K562 (cell line): ENCODE measurements at regions not wholly inside any gene's neighbourhood (a gene's known extent, or its start where the extent isn't known, plus 50 kb on each side); places are given as distances from the start of the nearest gene placed in this dataset.
A peak's percentile ranks its signal among the peaks of the same experiment; 100 is the strongest.

Experiments
- ATAC-seq: fragments of 200-7000 bp; cut with Tn5 transposase; 3 replicates; pipeline ENCODE4 v1.9.1; 2020; ENCODE audit warnings: moderate library complexity
- BruUV-seq: library from RNA; stranded (reverse); fragments of 400-500 nt; replicated peaks from 2 replicates; lab custom pipeline; 2021; lab: Mats Ljungman, UMichigan
- CTCF ChIA-PET: fragments of 300-600 bp; formaldehyde crosslinking; extraction: SDS; loops from one replicate; lab custom pipeline; 2021; ENCODE audit warnings: low intra/inter-chr PET ratio; lab: Yijun Ruan, JAX
- POLR2A ChIA-PET: fragments of 300-600, 350-650 bp; sonication (Branson Sonifier 250); formaldehyde crosslinking; extraction: SDS; loops from one replicate; lab custom pipeline; 2021; ENCODE audit warnings: antibody characterized with exemption, inconsistent platforms; lab: Yijun Ruan, JAX
- DNase-seq, 4 experiments: peaks; one replicate each; pipeline versions ENCODE4 v3.0.0 to v3.0.0-alpha.2; 2011 to 2018; ENCODE audit warnings: low spot score in 3 of 4, mixed read lengths in 3 of 4; ENCODE audit errors: extremely low read depth in 1 of 4
- FAIRE-seq: peaks from 2 replicates; lab custom pipeline; 2011; peaks lifted over from hg19 to GRCh38; lab: Jason Lieb, UNC
- H2AFZ ChIP-seq: 2 replicates; pipeline ENCODE4 v1.6.0; 2011; ENCODE audit warnings: low read depth, low read length, control low read depth, inconsistent platforms
- H3K27ac ChIP-seq: fragments of 200-600 bp; 3 replicates; pipeline ENCODE4 v1.8.0; 2011; ENCODE audit warnings: low read depth, mild to moderate bottlenecking, control low read depth, inconsistent platforms, low read length, moderate library complexity, mixed read lengths; ENCODE audit errors: extremely low read depth
- H3K27me3 ChIP-seq, 2 experiments: fragments of 300-600 bp in 1 of 2; 2 replicates in 1 of 2; 3 replicates in 1 of 2; pipeline versions ENCODE4 v1.6.0 to v1.8.0; 2011; ENCODE audit warnings: inconsistent platforms in 2 of 2, low read length in 2 of 2, mild to moderate bottlenecking in 1 of 2, mixed read lengths in 1 of 2, moderate library complexity in 1 of 2; ENCODE audit not compliant: control insufficient read depth in 2 of 2, insufficient read depth in 2 of 2
- H3K36me3 ChIP-seq: fragments of 300-600 bp; 3 replicates; pipeline ENCODE4 v1.8.0; 2011; ENCODE audit warnings: mild to moderate bottlenecking, low read length, inconsistent platforms; ENCODE audit not compliant: control insufficient read depth, insufficient read depth
- H3K4me1 ChIP-seq, 2 experiments: fragments of 200-600 bp in 1 of 2; replicated peaks in 1 of 2; 2 replicates in 1 of 2; 3 replicates in 1 of 2; pipeline versions ENCODE4 v1.5.1 to v1.8.0; 2011; ENCODE audit warnings: inconsistent platforms in 2 of 2, low read length in 2 of 2, mild to moderate bottlenecking in 1 of 2, mixed read lengths in 1 of 2, moderate library complexity in 1 of 2; ENCODE audit not compliant: control insufficient read depth in 2 of 2, insufficient read depth in 2 of 2
- H3K4me2 ChIP-seq: 2 replicates; pipeline ENCODE4 v1.6.1; 2011; ENCODE audit warnings: low read length, control low read depth, inconsistent platforms, mixed read lengths; ENCODE audit not compliant: insufficient read depth
- H3K4me3 ChIP-seq: fragments of 200-600 bp; sonication (generic), shearing (Covaris generic); 2 replicates; pipeline ENCODE4 v1.5.1; 2016; ENCODE audit warnings: control low read depth, inconsistent platforms
- H3K79me2 ChIP-seq: fragments of 200-600 bp; 3 replicates; pipeline ENCODE4 v1.8.0; 2011; ENCODE audit warnings: low read length, inconsistent platforms; ENCODE audit not compliant: control insufficient read depth, insufficient read depth
- H3K9ac ChIP-seq, 2 experiments: 2 replicates each; pipeline versions ENCODE4 v1.6.0 to v1.6.1; 2011; ENCODE audit warnings: low read depth in 2 of 2, low read length in 2 of 2, control low read depth in 1 of 2, inconsistent platforms in 1 of 2, mild to moderate bottlenecking in 1 of 2, mixed read lengths in 1 of 2; ENCODE audit not compliant: insufficient read depth in 1 of 2
- H3K9me1 ChIP-seq: one replicate; pipeline ENCODE4 v1.6.0; 2011; ENCODE audit warnings: inconsistent platforms, mild to moderate bottlenecking, low read length, moderate library complexity; ENCODE audit not compliant: control insufficient read depth, insufficient read depth
- H3K9me3 ChIP-seq: replicated peaks from 2 replicates; pipeline ENCODE4 v1.5.1; 2011; ENCODE audit warnings: low read depth, low read length, inconsistent platforms; ENCODE audit not compliant: control insufficient read depth, insufficient read depth
- H4K20me1 ChIP-seq: replicated peaks from 2 replicates; pipeline ENCODE4 v1.6.1; 2011; ENCODE audit warnings: low read length, inconsistent platforms, mixed read lengths; ENCODE audit not compliant: control insufficient read depth, insufficient read depth
- ARID2 ChIP-seq: fragments of 450-650 bp; IDR thresholded peaks from 2 replicates; pipeline ENCODE4 v1.6.1; 2017; ENCODE audit warnings: antibody characterized with exemption, mild to moderate bottlenecking
- CTCF ChIP-seq, 3 experiments: IDR thresholded peaks in 2 of 3; conservative IDR thresholded peaks in 1 of 3; 2 replicates each; pipeline ENCODE4 v1.5.1; 2011 to 2012; ENCODE audit warnings: low read length in 3 of 3, mild to moderate bottlenecking in 3 of 3, control low read depth in 2 of 3, improper control_type of control experiment in 1 of 3, inconsistent platforms in 1 of 3, low read depth in 1 of 3, mixed read lengths in 1 of 3, moderate library complexity in 1 of 3; ENCODE audit not compliant: insufficient read depth in 2 of 3
- FUS ChIP-seq: fragments of 200-400 bp; formaldehyde crosslinking; optimal IDR thresholded peaks from 2 replicates; pipeline ENCODE3; 2017; ENCODE audit warnings: low read depth, low read length
- JUND ChIP-seq, 2 experiments: IDR thresholded peaks; 2 replicates in 1 of 2; 3 replicates in 1 of 2; pipeline ENCODE4 v1.6.1; 2011; ENCODE audit warnings: borderline replicate concordance in 2 of 2, low read depth in 2 of 2, low read length in 2 of 2, improper control_type of control experiment in 1 of 2, missing biosample characterization in 1 of 2, missing genetic modification characterization in 1 of 2, missing genetic modification reagents in 1 of 2
- MEF2D ChIP-seq: conservative IDR thresholded peaks from 2 replicates; pipeline ENCODE4 v1.6.1; 2016; ENCODE audit warnings: low read depth, missing genetic modification characterization, missing compliant biosample characterization
- PKNOX1 ChIP-seq: fragments of 450-650 bp; IDR thresholded peaks from 2 replicates; pipeline ENCODE4 v1.6.1; 2016
- RAD21 ChIP-seq, 2 experiments: fragments of 250-450 bp in 1 of 2; fragments of 450-650 bp in 1 of 2; sonication (Bioruptor Pico) in 1 of 2; formaldehyde crosslinking in 1 of 2; IDR thresholded peaks in 1 of 2; conservative IDR thresholded peaks in 1 of 2; 2 replicates each; pipeline versions ENCODE4 v1.4.0 to v1.8.0; 2020 to 2022; ENCODE audit warnings: mild to moderate bottlenecking in 2 of 2, moderate library complexity in 1 of 2
- RBM14 ChIP-seq: fragments of 200-400 bp; formaldehyde crosslinking; IDR thresholded peaks from 2 replicates; pipeline ENCODE4 v1.6.1; 2018; ENCODE audit warnings: low read depth, mild to moderate bottlenecking, low read length, moderate library complexity, borderline replicate concordance; ENCODE audit not compliant: insufficient read depth
- SMC3 ChIP-seq: conservative IDR thresholded peaks from 2 replicates; pipeline ENCODE4 v1.6.1; 2011; ENCODE audit warnings: low read depth, low read length, improper control_type of control experiment; ENCODE audit not compliant: insufficient read depth
- TEAD1 ChIP-seq, 2 experiments: fragments of 450-650 bp in 1 of 2; sonication (generic) in 1 of 2; formaldehyde crosslinking; IDR thresholded peaks; 2 replicates each; pipeline versions ENCODE4 v1.4.0 to v1.8.0; 2020 to 2022; ENCODE audit warnings: mild to moderate bottlenecking in 2 of 2, missing genetic modification reagents in 1 of 2
- ZFP36 ChIP-seq: fragments of 150-350 bp; IDR thresholded peaks from 2 replicates; pipeline ENCODE4 v1.6.1; 2018; ENCODE audit warnings: low read length, low read depth; ENCODE audit not compliant: partially characterized antibody
- ZNF79 ChIP-seq: fragments of 250-450 bp; sonication (Bioruptor Pico); IDR thresholded peaks from 2 replicates; pipeline ENCODE4 v1.4.0; 2020; ENCODE audit warnings: low read depth, mild to moderate bottlenecking, moderate library complexity
- WGBS: fragments of 100-300 bp; shearing (Covaris generic); methylation state at CpG from one replicate; pipeline ENCODE4 v1.1.6; 2016; ENCODE audit warnings: low coverage, mixed read lengths; ENCODE audit not compliant: insufficient coverage; ENCODE audit errors: missing lambda C conversion rate; 5-methylcytosine and 5-hydroxymethylcytosine counted together
- in situ Hi-C: fragments of 300-500 bp; cut with MboI; formaldehyde crosslinking; loops from 4 replicates; pipeline ENCODE4 v1.15.0; 2018; ENCODE audit warnings: inconsistent platforms, mixed read lengths
- intact Hi-C: fragments of 100-400 bp; cut with micrococcal nuclease; formaldehyde crosslinking; loops from 2 replicates; pipeline ENCODE4 v1.14.2; 2022

- peak; percentile 94 for TF ChIP-seq ZNF79
- TF ChIP-seq RBM14: no peak
- TF ChIP-seq PKNOX1: peak; percentile 42; the same call in 1 of the 2 replicates
- peak; percentile 75 for TF ChIP-seq JUND (IDR thresholded peaks at IDR 0.05; ENCODE audit: borderline replicate concordance, low read depth, low read length)
- TF ChIP-seq JUND (tag; IDR thresholded peaks at IDR 0.05; ENCODE audit: borderline replicate concordance, low read depth, low read length): peak; percentile 74; the same call in 2 of the 3 replicates
- TF ChIP-seq MEF2D: no peak
- TF ChIP-seq, all 486 proteins: peak for 9
Observed at GRCh38 chr16:16857603-16858283, 478.8 kb downstream of the NPIPA7 start (continued).

GRCh38 chr16:16861546-16861945, 482.6 kb downstream of the NPIPA7 start:
- Histone ChIP-seq H3K4me2 (no peak overlapping the region), H3K9me3 (no peaks in the 10 kb centered on the region), H3K9me1 (peaks cover 2% of the 10 kb centered on the region), H3K36me3 (no peaks in the 10 kb centered on the region), H3K4me3 (no peak overlapping the region), H3K27ac (no peak overlapping the region), H3K79me2 (no peaks in the 10 kb centered on the region), H3K9ac (no peak overlapping the region), H3K27me3 (no peaks in the 10 kb centered on the region), H2AFZ (no peak overlapping the region), H4K20me1 (0 out of 2 replicates have a peak, but pooled peaks cover 4% of the 10 kb centered on the region), H3K4me1 (0 out of 5 replicates have a peak, but pooled peaks cover 0 to 5% of the 10 kb centered on the region in 2 experiments)
- 14% methylated on average over 7 of the region's 7 CpGs for WGBS
- intact Hi-C loops (loop anchor here (10.0 kb wide), 1 partner anchor 293 kb away; no protein-coding TSS in a partner anchor), in situ Hi-C loops (no loop called here)
- ATAC-seq (peak; percentile 79), DNase-seq (peak; percentile 38 to 66 (median 48)), FAIRE-seq (peak; percentile 71)
- BruUV-seq: no TSS peak
- CTCF ChIA-PET: no interaction called here
- POLR2A ChIA-PET: interaction anchor here (0.6 to 0.7 kb wide), 2 partner anchors 56 to 115 kb away, joined by 3 read pairs; no protein-coding TSS in a partner anchor
- TF ChIP-seq RAD21 (CRISPR knock-in tag; conservative IDR thresholded peaks at IDR 0.05 in 1 of 2, IDR thresholded peaks at IDR 0.05 in 1 of 2) (peak; percentile 63 to 79), CTCF (IDR thresholded peaks at IDR 0.05 in 2 of 3, conservative IDR thresholded peaks at IDR 0.05 in 1 of 3; ENCODE audit: insufficient read depth in 2 of 3, low read depth in 1 of 3, low read length in 3 of 3) (peak; percentile 79 to 84 (median 83)), ARID2 (0 out of 2 replicates have a peak, but pooled peaks have one; percentile 9), SMC3 (peak; percentile 64), FUS (no peak), ZFP36 (peak; percentile 7), TEAD1 (CRISPR knock-in tag; IDR thresholded peaks at IDR 0.05) (no peak)
